HepG2 (cell line): ENCODE measurements at regions not wholly inside any gene's neighbourhood (a gene's known extent, or its start where the extent isn't known, plus 50 kb on each side); places are given as distances from the start of the nearest gene placed in this dataset.
"Not testable (repeated sequence)": the region's sequence is repeated elsewhere in the genome, so short reads cannot be mapped to it uniquely, and the experiment has no call there.

ENCODE experiments used
- ATAC-seq: fragments of 200-7000 bp; cut with Tn5 transposase; 3 replicates; pipeline ENCODE4 v1.9.1; 2020; ENCODE audit warnings: mild to moderate bottlenecking, moderate library complexity
- BruUV-seq: library from RNA; stranded (reverse); fragments of 400-500 nt; replicated peaks from 2 replicates; lab custom pipeline; 2021; lab: Mats Ljungman, UMichigan
- CTCF ChIA-PET: fragments of 300-600 bp; formaldehyde crosslinking; extraction: SDS; loops from one replicate; lab custom pipeline; 2021; ENCODE audit warnings: low total read pairs, inconsistent platforms, low intra/inter-chr PET ratio; lab: Yijun Ruan, JAX
- POLR2A ChIA-PET: fragments of 350-600 bp; sonication (Branson Sonifier 250); formaldehyde crosslinking; loops from one replicate; lab custom pipeline; 2020; ENCODE audit warnings: antibody characterized with exemption, inconsistent platforms; lab: Yijun Ruan, JAX
- DNase-seq: peaks from one replicate; pipeline ENCODE4 v3.0.0-alpha.2; 2015; ENCODE audit warnings: low spot score
- FAIRE-seq: peaks from 3 replicates; lab custom pipeline; 2011; peaks lifted over from hg19 to GRCh38; lab: Jason Lieb, UNC
- H2AFZ ChIP-seq: one replicate; pipeline ENCODE4 v1.6.1; 2011; ENCODE audit warnings: low read length, inconsistent platforms
- H3K27ac ChIP-seq: fragments of 300-600 bp; 3 replicates; pipeline ENCODE4 v1.8.0; 2011; ENCODE audit warnings: mixed run types, mild to moderate bottlenecking, mixed read lengths, low read length, inconsistent platforms; ENCODE audit not compliant: insufficient read depth; ENCODE audit errors: extremely low read length
- H3K27me3 ChIP-seq, 2 experiments: fragments of 200-600 bp in 1 of 2; 2 replicates in 1 of 2; 3 replicates in 1 of 2; pipeline versions ENCODE4 v1.6.0 to v1.8.0; 2011; ENCODE audit warnings: low read length in 2 of 2, mild to moderate bottlenecking in 2 of 2, moderate library complexity in 2 of 2, inconsistent platforms in 1 of 2; ENCODE audit not compliant: insufficient read depth in 2 of 2, control insufficient read depth in 1 of 2
- H3K36me3 ChIP-seq, 2 experiments: fragments of 200-600 bp in 1 of 2; replicated peaks in 1 of 2; 2 replicates in 1 of 2; 3 replicates in 1 of 2; pipeline versions ENCODE4 v1.5.1 to v1.8.0; 2011; ENCODE audit warnings: low read length in 2 of 2, inconsistent platforms in 1 of 2; ENCODE audit not compliant: insufficient read depth in 2 of 2, control insufficient read depth in 1 of 2
- H3K4me1 ChIP-seq: 2 replicates; pipeline ENCODE4 v1.5.1; 2012; ENCODE audit warnings: low read length, inconsistent platforms; ENCODE audit not compliant: insufficient read depth
- H3K4me2 ChIP-seq: 2 replicates; pipeline ENCODE4 v1.6.0; 2011; ENCODE audit warnings: low read depth, low read length, inconsistent platforms
- H3K4me3 ChIP-seq, 3 experiments: fragments of 200-600 bp in 1 of 3; sonication (generic), shearing (Covaris generic) in 1 of 3; replicated peaks in 1 of 3; 2 replicates each; pipeline ENCODE4 v1.5.1; 2011 to 2016; ENCODE audit warnings: low read length in 3 of 3, inconsistent platforms in 2 of 3, low read depth in 2 of 3, mild to moderate bottlenecking in 2 of 3, control low read depth in 1 of 3, mixed read lengths in 1 of 3; ENCODE audit not compliant: insufficient read depth in 1 of 3
- H3K79me2 ChIP-seq: one replicate; pipeline ENCODE4 v1.6.1; 2011; ENCODE audit warnings: low read length, inconsistent platforms; ENCODE audit not compliant: insufficient read depth
- H3K9ac ChIP-seq: 2 replicates; pipeline ENCODE4 v1.6.0; 2011; ENCODE audit warnings: mild to moderate bottlenecking, low read depth, low read length, inconsistent platforms; ENCODE audit not compliant: insufficient read depth
- H3K9me3 ChIP-seq: 2 replicates; pipeline ENCODE4 v1.5.1; 2012; ENCODE audit warnings: mild to moderate bottlenecking, low read length
- H4K20me1 ChIP-seq: 2 replicates; pipeline ENCODE4 v1.6.0; 2011; ENCODE audit warnings: inconsistent platforms, mild to moderate bottlenecking, low read length, moderate library complexity; ENCODE audit not compliant: insufficient read depth
- ARNTL ChIP-seq: sonication (generic); formaldehyde crosslinking; IDR thresholded peaks from 2 replicates; pipeline ENCODE4 v1.4.0; 2020; ENCODE audit warnings: mild to moderate bottlenecking, missing genetic modification reagents
- HNF1B ChIP-seq: sonication (generic); formaldehyde crosslinking; IDR thresholded peaks from 2 replicates; pipeline ENCODE4 v1.5.1; 2020; ENCODE audit warnings: mild to moderate bottlenecking, moderate library complexity, missing genetic modification reagents
- SP140L ChIP-seq: sonication (generic); formaldehyde crosslinking; IDR thresholded peaks from 2 replicates; pipeline ENCODE4 v1.4.0; 2020; ENCODE audit warnings: missing genetic modification reagents, borderline replicate concordance
- XBP1 ChIP-seq: sonication (generic); formaldehyde crosslinking; IDR thresholded peaks from 2 replicates; pipeline ENCODE4 v1.5.0; 2020; ENCODE audit warnings: missing genetic modification reagents
- ZNF274 ChIP-seq: sonication (generic); formaldehyde crosslinking; IDR thresholded peaks from 2 replicates; pipeline ENCODE4 v1.5.1; 2020; ENCODE audit warnings: mild to moderate bottlenecking, missing genetic modification reagents
- ZNF556 ChIP-seq: sonication (generic); formaldehyde crosslinking; IDR thresholded peaks from 2 replicates; pipeline ENCODE4 v1.4.0; 2020; ENCODE audit warnings: mild to moderate bottlenecking, missing genetic modification reagents, borderline replicate concordance
- ZNF737 ChIP-seq: sonication (generic); formaldehyde crosslinking; IDR thresholded peaks from 2 replicates; pipeline ENCODE4 v1.5.0; 2020; ENCODE audit warnings: missing genetic modification reagents, mild to moderate bottlenecking, borderline replicate concordance
- WGBS: methylation state at CpG from one replicate; pipeline ENCODE4 v1.1.6; 2017; ENCODE audit warnings: low lambda C conversion rate; 5-methylcytosine and 5-hydroxymethylcytosine counted together
- in situ Hi-C: cut with HindIII; loops from 2 replicates; pipeline ENCODE4 v1.10.0; 2017; ENCODE audit warnings: low pct_unique_long_range_greater_than_20kb; ENCODE audit not compliant: extremely low pct_ligation_motif_present
- intact Hi-C: fragments of 100-400 bp; cut with micrococcal nuclease; formaldehyde crosslinking; loops from one replicate; pipeline ENCODE4 v1.10.0; 2022; ENCODE audit not compliant: unreplicated experiment
- TF ChIP-seq, protein P1 (sequence below): sonication (generic); formaldehyde crosslinking; IDR thresholded peaks from 2 replicates; pipeline ENCODE4 v1.5.0; 2020; ENCODE audit warnings: mild to moderate bottlenecking, missing genetic modification reagents

DNA sequence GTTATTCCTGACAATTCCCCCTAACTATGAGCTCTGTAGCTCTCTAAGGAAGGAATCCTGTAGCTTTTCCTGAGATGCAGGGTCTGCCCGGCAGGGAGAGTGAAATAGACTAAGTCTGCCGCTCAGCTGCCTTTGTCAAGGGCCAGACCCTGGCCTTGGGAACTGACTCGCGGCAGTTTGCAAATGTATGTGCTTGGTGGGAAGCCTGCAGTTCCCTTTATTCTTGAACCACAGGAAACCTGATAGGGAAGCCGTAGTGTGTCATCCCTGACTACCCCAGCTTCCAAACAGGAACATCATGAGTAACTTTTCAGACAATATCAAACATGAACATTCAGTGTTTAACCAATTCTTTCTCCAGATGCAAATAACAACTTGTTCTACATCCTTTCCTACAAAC lies 78.7 kb upstream of the IFNGR1 start:
- ChIA-PET CTCF (no interaction called here), POLR2A (no interaction called here)
- H3K9ac ChIP-seq = no peak overlapping the region
- BruUV-seq = no TSS peak
- H3K27me3 ChIP-seq = peaks cover 0 to 24% of the 10 kb centered on the region in 2 experiments; a peak in 2 of 5 replicates
- no peak overlapping the region for H3K27ac ChIP-seq
- H3K4me3 ChIP-seq = no peak overlapping the region
- no peak overlapping the region for H2AFZ ChIP-seq
- no peaks in the 10 kb centered on the region for H3K79me2 ChIP-seq
- ATAC-seq (no peak), DNase-seq (no peak), FAIRE-seq (no peak)
- in situ Hi-C loops = no loop called here
- 63% methylated on average over 5 of the region's 5 CpGs for WGBS
- no peaks in the 10 kb centered on the region for H3K36me3 ChIP-seq
- H3K4me1 ChIP-seq = peaks cover 9% of the 10 kb centered on the region; the same call in 1 of the 2 replicates
- intact Hi-C loops = no loop called here
- no peaks in the 10 kb centered on the region for H4K20me1 ChIP-seq
- TF ChIP-seq ZNF737 (CRISPR knock-in tag) = no peak
- TF ChIP-seq, all 625 proteins: peak for 0
- no peak overlapping the region for H3K4me2 ChIP-seq
- no peaks in the 10 kb centered on the region for H3K9me3 ChIP-seq

- H3K4me2 ChIP-seq, CTCF ChIA-PET, H3K27ac ChIP-seq, H3K4me3 ChIP-seq, H4K20me1 ChIP-seq, FAIRE-seq, H3K4me1 ChIP-seq, in situ Hi-C loops, BruUV-seq, H3K36me3 ChIP-seq, POLR2A ChIA-PET, H3K9ac ChIP-seq, ATAC-seq, H3K79me2 ChIP-seq, intact Hi-C loops, DNase-seq, H3K9me3 ChIP-seq, H2AFZ ChIP-seq: not testable (repeated sequence)
- peaks cover 0 to 21% of the 10 kb centered on the region in 2 experiments; a peak in 2 of 5 replicates for H3K27me3 ChIP-seq
- WGBS = 30% methylated on average over 3 of the region's 3 CpGs
Measured at GRCh38 chr6:137292326-137292725, 73.1 kb upstream of the IFNGR1 start.

DNA sequence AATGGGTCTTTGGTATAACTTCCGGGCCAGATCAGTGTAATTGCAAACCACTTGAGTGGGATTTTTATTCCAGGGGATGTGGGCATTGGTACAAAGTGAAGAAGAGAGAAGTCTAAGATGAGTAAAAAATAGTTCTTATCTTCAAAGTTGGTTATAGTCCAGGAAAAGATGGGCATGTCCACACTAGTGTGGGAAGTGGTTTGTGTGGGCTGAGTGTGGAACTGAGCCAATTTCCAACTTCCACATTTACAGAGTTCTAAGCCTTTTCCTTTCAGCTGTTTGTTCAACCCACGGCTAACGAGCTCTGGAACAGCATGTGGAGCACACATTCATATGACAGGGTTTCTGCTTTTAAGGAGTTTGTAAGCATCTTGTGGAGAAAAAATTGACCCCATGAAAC lies 72.3 kb upstream of the IFNGR1 start:
- H3K4me2 ChIP-seq = no peak overlapping the region
- ATAC-seq (no peak), FAIRE-seq (no peak), DNase-seq (no peak)
- intact Hi-C loops (no loop called here), in situ Hi-C loops (no loop called here)
- H3K9ac ChIP-seq = no peak overlapping the region
- H3K27me3 ChIP-seq = peaks cover 0 to 21% of the 10 kb centered on the region in 2 experiments; a peak in 2 of 5 replicates
- no peaks in the 10 kb centered on the region for H4K20me1 ChIP-seq
- no peak overlapping the region for H3K27ac ChIP-seq
- BruUV-seq = no TSS peak
- no peak overlapping the region for H3K4me3 ChIP-seq
- 20% methylated on average over 3 of the region's 3 CpGs for WGBS
- POLR2A ChIA-PET = no interaction called here
- H3K4me1 ChIP-seq = no peaks in the 10 kb centered on the region
- no peaks in the 10 kb centered on the region for H3K79me2 ChIP-seq
- CTCF ChIA-PET = no interaction called here
- no peaks in the 10 kb centered on the region for H3K36me3 ChIP-seq
- no peaks in the 10 kb centered on the region for H3K9me3 ChIP-seq
- no peak overlapping the region for H2AFZ ChIP-seq
- TF ChIP-seq ZNF556 (no peak), ARNTL (CRISPR knock-in tag) (no peak), XBP1 (CRISPR knock-in tag) (no peak), SP140L (CRISPR knock-in tag) (no peak), ZNF274 (CRISPR knock-in tag) (no peak), HNF1B (CRISPR knock-in tag) (no peak)
- TF ChIP-seq, protein P1, sequence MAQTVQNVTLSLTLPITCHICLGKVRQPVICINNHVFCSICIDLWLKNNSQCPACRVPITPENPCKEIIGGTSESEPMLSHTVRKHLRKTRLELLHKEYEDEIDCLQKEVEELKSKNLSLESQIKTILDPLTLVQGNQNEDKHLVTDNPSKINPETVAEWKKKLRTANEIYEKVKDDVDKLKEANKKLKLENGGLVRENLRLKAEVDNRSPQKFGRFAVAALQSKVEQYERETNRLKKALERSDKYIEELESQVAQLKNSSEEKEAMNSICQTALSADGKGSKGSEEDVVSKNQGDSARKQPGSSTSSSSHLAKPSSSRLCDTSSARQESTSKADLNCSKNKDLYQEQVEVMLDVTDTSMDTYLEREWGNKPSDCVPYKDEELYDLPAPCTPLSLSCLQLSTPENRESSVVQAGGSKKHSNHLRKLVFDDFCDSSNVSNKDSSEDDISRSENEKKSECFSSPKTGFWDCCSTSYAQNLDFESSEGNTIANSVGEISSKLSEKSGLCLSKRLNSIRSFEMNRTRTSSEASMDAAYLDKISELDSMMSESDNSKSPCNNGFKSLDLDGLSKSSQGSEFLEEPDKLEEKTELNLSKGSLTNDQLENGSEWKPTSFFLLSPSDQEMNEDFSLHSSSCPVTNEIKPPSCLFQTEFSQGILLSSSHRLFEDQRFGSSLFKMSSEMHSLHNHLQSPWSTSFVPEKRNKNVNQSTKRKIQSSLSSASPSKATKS (CRISPR knock-in tag) = no peak
